Astrocyte (in vitro differentiated cells and primary cell): ENCODE measurements at regions not wholly inside any gene's neighbourhood (a gene's known extent, or its start where the extent isn't known, plus 50 kb on each side); places are given as distances from the start of the nearest gene placed in this dataset.
A peak's percentile ranks its signal among the peaks of the same experiment; 100 is the strongest.

Source experiments
- DNase-seq: peaks from one replicate; pipeline ENCODE4 v3.0.0-alpha.2; 2010; ENCODE audit warnings: low read depth
- FAIRE-seq: peaks from 2 replicates; lab custom pipeline; 2011; peaks lifted over from hg19 to GRCh38; lab: Jason Lieb, UNC
- H2AFZ ChIP-seq: 2 replicates; pipeline ENCODE4 v1.6.0; 2012; ENCODE audit warnings: low read depth, low read length, inconsistent platforms
- H3K27ac ChIP-seq: 2 replicates; pipeline ENCODE4 v1.5.1; 2011; ENCODE audit warnings: low read depth, low read length, inconsistent platforms
- H3K27me3 ChIP-seq: 2 replicates; pipeline ENCODE4 v1.6.0; 2011; ENCODE audit warnings: low read length, inconsistent platforms; ENCODE audit not compliant: insufficient read depth
- H3K36me3 ChIP-seq: 2 replicates; pipeline ENCODE4 v1.5.1; 2011; ENCODE audit warnings: low read length, inconsistent platforms; ENCODE audit not compliant: insufficient read depth
- H3K4me1 ChIP-seq: 2 replicates; pipeline ENCODE4 v1.5.1; 2011; ENCODE audit warnings: low read length, inconsistent platforms; ENCODE audit not compliant: insufficient read depth
- H3K4me2 ChIP-seq: 2 replicates; pipeline ENCODE4 v1.6.0; 2012; ENCODE audit warnings: low read length, inconsistent platforms
- H3K4me3 ChIP-seq: 2 replicates; pipeline ENCODE4 v1.5.1; 2011; ENCODE audit warnings: low read depth, mild to moderate bottlenecking, low read length, inconsistent platforms; ENCODE audit not compliant: insufficient read depth
- H3K79me2 ChIP-seq: 2 replicates; pipeline ENCODE4 v1.6.0; 2012; ENCODE audit warnings: mild to moderate bottlenecking, low read length, inconsistent platforms; ENCODE audit not compliant: insufficient read depth
- H3K9ac ChIP-seq: 2 replicates; pipeline ENCODE4 v1.6.0; 2012; ENCODE audit warnings: mild to moderate bottlenecking, low read length, inconsistent platforms
- H3K9me3 ChIP-seq: 2 replicates; pipeline ENCODE4 v1.5.1; 2012; ENCODE audit warnings: low read depth, mild to moderate bottlenecking, low read length, inconsistent platforms; ENCODE audit not compliant: insufficient read depth
- H4K20me1 ChIP-seq: 2 replicates; pipeline ENCODE4 v1.6.0; 2012; ENCODE audit warnings: low read length, inconsistent platforms; ENCODE audit not compliant: insufficient read depth
- H3K27ac Mint-ChIP-seq: one replicate; pipeline ENCODE4 v1.8.0; 2021; ENCODE audit warnings: mild to moderate bottlenecking, mixed read lengths; ENCODE audit not compliant: unreplicated experiment
- H3K27me3 Mint-ChIP-seq: one replicate; pipeline ENCODE4 v1.8.0; 2021; ENCODE audit warnings: low read depth, mixed read lengths; ENCODE audit not compliant: unreplicated experiment
- H3K36me3 Mint-ChIP-seq: one replicate; pipeline ENCODE4 v1.8.0; 2021; ENCODE audit warnings: low read depth, mixed read lengths; ENCODE audit not compliant: unreplicated experiment
- H3K4me1 Mint-ChIP-seq: one replicate; pipeline ENCODE4 v1.8.0; 2021; ENCODE audit warnings: low read depth, mixed read lengths; ENCODE audit not compliant: unreplicated experiment
- H3K4me3 Mint-ChIP-seq: one replicate; pipeline ENCODE4 v1.8.0; 2021; ENCODE audit warnings: mild to moderate bottlenecking, moderate library complexity, mixed read lengths; ENCODE audit not compliant: unreplicated experiment
- H3K9me3 Mint-ChIP-seq: one replicate; pipeline ENCODE4 v1.8.0; 2021; ENCODE audit warnings: mild to moderate bottlenecking, mixed read lengths; ENCODE audit not compliant: unreplicated experiment
- CTCF ChIP-seq: IDR thresholded peaks from 2 replicates; pipeline ENCODE4 v1.5.1; 2011; ENCODE audit warnings: low read depth, mild to moderate bottlenecking, inconsistent platforms, low read length, moderate library complexity; ENCODE audit not compliant: insufficient read depth
- EZH2 ChIP-seq: IDR thresholded peaks from 2 replicates; pipeline ENCODE4 v1.6.1; 2012; ENCODE audit warnings: mild to moderate bottlenecking, low read length, inconsistent platforms; ENCODE audit not compliant: insufficient read depth

- H3K4me3 ChIP-seq, result no peak overlapping the region
- H3K79me2 ChIP-seq, result no peaks in the 10 kb centered on the region
- H3K4me1 Mint-ChIP-seq, result peaks cover 51% of the 10 kb centered on the region
- H3K36me3 Mint-ChIP-seq, result no peaks in the 10 kb centered on the region
- no peak overlapping the region for H2AFZ ChIP-seq
- H3K36me3 ChIP-seq, result no peaks in the 10 kb centered on the region
- no peaks in the 10 kb centered on the region for H3K9me3 ChIP-seq
- TF ChIP-seq CTCF, result no peak
- no peak for TF ChIP-seq EZH2
- H3K27ac Mint-ChIP-seq, result no peak overlapping the region
- H3K4me2 ChIP-seq, result peak overlapping the region; percentile 8
- no peaks in the 10 kb centered on the region for H3K27me3 ChIP-seq
- H3K27me3 Mint-ChIP-seq, result no peaks in the 10 kb centered on the region
- DNase-seq, result peak; percentile 42
- no peak overlapping the region for H3K27ac ChIP-seq
- H4K20me1 ChIP-seq, result no peaks in the 10 kb centered on the region
- peak overlapping the region; percentile 6 for H3K4me3 Mint-ChIP-seq
- no peaks in the 10 kb centered on the region for H3K9me3 Mint-ChIP-seq
- FAIRE-seq, result no peak
- H3K4me1 ChIP-seq, result peaks cover 61% of the 10 kb centered on the region
- no peak overlapping the region for H3K9ac ChIP-seq
Observed at GRCh38 chr10:30185341-30185740, 126.0 kb upstream of the JCAD start.

DNA sequence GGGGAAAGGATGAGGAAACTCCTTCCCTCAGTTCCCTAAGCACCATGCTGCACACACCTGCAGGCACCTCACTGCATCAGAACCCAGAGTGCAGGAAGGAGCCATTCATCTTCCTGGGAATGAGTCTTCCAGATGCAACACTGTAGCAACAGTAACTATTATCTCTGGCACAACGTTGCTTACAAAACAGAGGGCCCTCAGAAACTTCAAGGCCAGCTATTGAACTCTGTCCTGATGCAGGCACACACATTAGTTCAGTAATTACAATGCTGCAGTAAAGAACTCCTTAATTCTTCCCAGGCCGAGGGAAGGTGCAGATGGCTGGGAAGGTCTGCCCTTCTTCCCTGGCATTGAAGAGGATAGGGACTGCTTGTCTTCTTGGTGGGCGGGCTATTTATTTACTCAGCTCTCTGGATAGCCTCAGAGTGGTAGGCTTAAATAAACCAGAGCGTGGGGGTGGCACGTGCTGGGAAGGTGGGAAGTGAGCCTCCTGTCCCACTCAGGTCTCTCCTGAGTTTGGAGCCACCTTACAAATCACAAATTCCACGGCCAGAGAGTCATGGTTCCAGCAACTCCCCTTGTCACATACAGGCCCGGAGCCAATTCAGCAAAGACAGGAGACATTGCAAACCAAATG, 125.1 kb upstream of the JCAD start:
- Mint-ChIP-seq H3K4me3 (no peak overlapping the region), H3K27ac (no peak overlapping the region), H3K27me3 (no peaks in the 10 kb centered on the region), H3K4me1 (peaks cover 51% of the 10 kb centered on the region), H3K9me3 (no peaks in the 10 kb centered on the region), H3K36me3 (no peaks in the 10 kb centered on the region)
- Histone ChIP-seq H3K9ac (no peak overlapping the region), H3K36me3 (no peaks in the 10 kb centered on the region), H2AFZ (no peak overlapping the region), H3K4me3 (no peak overlapping the region), H3K9me3 (no peaks in the 10 kb centered on the region), H3K4me1 (peaks cover 61% of the 10 kb centered on the region), H3K79me2 (no peaks in the 10 kb centered on the region), H3K4me2 (no peak overlapping the region), H4K20me1 (no peaks in the 10 kb centered on the region), H3K27me3 (no peaks in the 10 kb centered on the region), H3K27ac (no peak overlapping the region)
- FAIRE-seq (no peak), DNase-seq (no peak)
- TF ChIP-seq EZH2 (no peak), CTCF (no peak)

DNA sequence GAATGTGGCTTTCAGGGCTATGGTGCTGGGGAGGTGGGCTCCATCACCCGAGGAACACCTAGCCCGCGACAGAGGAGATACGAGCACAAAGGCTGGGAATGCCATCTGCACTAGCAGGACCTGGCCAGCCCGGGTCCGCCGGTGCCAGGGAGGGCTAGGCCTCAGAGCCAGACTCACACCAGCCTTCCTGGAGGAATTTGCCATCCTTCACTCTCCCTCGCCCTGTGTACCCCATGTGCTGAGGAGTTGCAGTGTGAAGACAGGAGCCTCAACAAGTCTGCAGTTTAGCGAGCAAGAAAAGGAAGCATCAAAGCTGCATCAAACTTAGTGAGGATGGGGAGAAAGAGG, 123.6 kb upstream of the JCAD start:
- peak overlapping the region; percentile 67 for H3K4me2 ChIP-seq
- no peak overlapping the region for H2AFZ ChIP-seq
- DNase-seq (no peak), FAIRE-seq (no peak)
- no peaks in the 10 kb centered on the region for H3K9me3 Mint-ChIP-seq
- TF ChIP-seq EZH2 (no peak), CTCF (no peak)
- peak overlapping the region; percentile 99 for H3K27ac Mint-ChIP-seq
- no peaks in the 10 kb centered on the region for H3K36me3 ChIP-seq
- no peak overlapping the region for H3K9ac ChIP-seq
- no peak overlapping the region for H3K4me3 ChIP-seq
- peak overlapping the region; percentile 48 for H3K27ac ChIP-seq
- H3K27me3 Mint-ChIP-seq, result no peaks in the 10 kb centered on the region
- no peak overlapping the region for H3K4me3 Mint-ChIP-seq
- peaks cover 54% of the 10 kb centered on the region for H3K4me1 ChIP-seq
- H3K4me1 Mint-ChIP-seq, result peaks cover 49% of the 10 kb centered on the region
- H3K9me3 ChIP-seq, result no peaks in the 10 kb centered on the region
- no peaks in the 10 kb centered on the region for H3K27me3 ChIP-seq
- H3K36me3 Mint-ChIP-seq, result no peaks in the 10 kb centered on the region
- no peaks in the 10 kb centered on the region for H3K79me2 ChIP-seq
- H4K20me1 ChIP-seq, result no peaks in the 10 kb centered on the region
